IPS-18a (cell line): ENCODE measurements at regions not wholly inside any gene's neighbourhood (a gene's known extent, or its start where the extent isn't known, plus 50 kb on each side); places are given as distances from the start of the nearest gene placed in this dataset.
"Not testable (repeated sequence)": the region's sequence is repeated elsewhere in the genome, so short reads cannot be mapped to it uniquely, and the experiment has no call there.

Experiments
- H3K27ac ChIP-seq: one replicate; pipeline ENCODE4 v1.5.1; 2013; ENCODE audit warnings: low read length
- H3K27me3 ChIP-seq: one replicate; pipeline ENCODE4 v1.6.1; 2013; ENCODE audit warnings: mild to moderate bottlenecking, low read length; ENCODE audit not compliant: control insufficient read depth, insufficient read depth
- H3K36me3 ChIP-seq: one replicate; pipeline ENCODE4 v1.6.1; 2013; ENCODE audit warnings: low read depth, low read length; ENCODE audit not compliant: control insufficient read depth
- H3K4me1 ChIP-seq: one replicate; pipeline ENCODE4 v1.6.1; 2013; ENCODE audit warnings: low read depth, low read length; ENCODE audit not compliant: control insufficient read depth
- H3K4me3 ChIP-seq: one replicate; pipeline ENCODE4 v1.5.1; 2013; ENCODE audit warnings: low read length
- H3K9ac ChIP-seq: one replicate; pipeline ENCODE4 v1.6.1; 2013; ENCODE audit warnings: mild to moderate bottlenecking, low read length, moderate library complexity
- H3K9me3 ChIP-seq: one replicate; pipeline ENCODE4 v1.6.1; 2013; ENCODE audit warnings: low read depth, low read length; ENCODE audit not compliant: control insufficient read depth

GRCh38 chr12:75759842-75760572 lies 248.6 kb upstream of the KRR1 start:
- peaks cover 5% of the 10 kb centered on the region for H3K4me1 ChIP-seq
- H3K36me3 ChIP-seq = no peaks in the 10 kb centered on the region
- H3K9me3 ChIP-seq = no peaks in the 10 kb centered on the region
- no peaks in the 10 kb centered on the region for H3K27me3 ChIP-seq
- no peak overlapping the region for H3K27ac ChIP-seq
- H3K9ac ChIP-seq = no peak overlapping the region
- H3K4me3 ChIP-seq = no peak overlapping the region

- Histone ChIP-seq H3K4me3 (no peak overlapping the region), H3K9ac (no peak overlapping the region), H3K27ac (no peak overlapping the region), H3K36me3 (no peaks in the 10 kb centered on the region), H3K9me3 (no peaks in the 10 kb centered on the region), H3K27me3 (no peaks in the 10 kb centered on the region), H3K4me1 (peaks cover 5% of the 10 kb centered on the region)
Measured at GRCh38 chr12:75759196-75759595, 247.8 kb upstream of the KRR1 start.

- no peaks in the 10 kb centered on the region for H3K9me3 ChIP-seq
- H3K9ac ChIP-seq = no peak overlapping the region
- peaks cover 5% of the 10 kb centered on the region for H3K4me1 ChIP-seq
- no peaks in the 10 kb centered on the region for H3K27me3 ChIP-seq
- no peaks in the 10 kb centered on the region for H3K36me3 ChIP-seq
- H3K27ac ChIP-seq = no peak overlapping the region
- no peak overlapping the region for H3K4me3 ChIP-seq
Measured at GRCh38 chr12:75756771-75757170, 245.4 kb upstream of the KRR1 start.

GRCh38 chr12:75756111-75756510 lies 244.7 kb upstream of the KRR1 start:
- no peak overlapping the region for H3K4me3 ChIP-seq
- no peak overlapping the region for H3K9ac ChIP-seq
- H3K27ac ChIP-seq = no peak overlapping the region
- H3K4me1 ChIP-seq = peaks cover 5% of the 10 kb centered on the region
- no peaks in the 10 kb centered on the region for H3K9me3 ChIP-seq
- H3K27me3 ChIP-seq = no peaks in the 10 kb centered on the region
- H3K36me3 ChIP-seq = no peaks in the 10 kb centered on the region

GRCh38 chr12:75754698-75755097 lies 243.3 kb upstream of the KRR1 start:
- Histone ChIP-seq H3K9me3 (no peaks in the 10 kb centered on the region), H3K4me1 (peaks cover 1% of the 10 kb centered on the region), H3K27me3 (no peaks in the 10 kb centered on the region), H3K36me3 (no peaks in the 10 kb centered on the region), H3K9ac (no peak overlapping the region), H3K27ac (no peak overlapping the region), H3K4me3 (no peak overlapping the region)

GRCh38 chr12:75754141-75754540 lies 242.7 kb upstream of the KRR1 start:
- H3K27ac ChIP-seq = no peak overlapping the region
- H3K9ac ChIP-seq = no peak overlapping the region
- H3K36me3 ChIP-seq = no peaks in the 10 kb centered on the region
- H3K4me3 ChIP-seq = no peak overlapping the region
- H3K9me3 ChIP-seq = no peaks in the 10 kb centered on the region
- H3K27me3 ChIP-seq = no peaks in the 10 kb centered on the region
- no peaks in the 10 kb centered on the region for H3K4me1 ChIP-seq

- no peak overlapping the region for H3K27ac ChIP-seq
- H3K9ac ChIP-seq = no peak overlapping the region
- no peaks in the 10 kb centered on the region for H3K36me3 ChIP-seq
- no peaks in the 10 kb centered on the region for H3K4me1 ChIP-seq
- no peaks in the 10 kb centered on the region for H3K9me3 ChIP-seq
- H3K4me3 ChIP-seq = no peak overlapping the region
- H3K27me3 ChIP-seq = no peaks in the 10 kb centered on the region
Measured at GRCh38 chr12:75751769-75752471, 240.5 kb upstream of the KRR1 start.

GRCh38 chr12:75750716-75751306 lies 239.4 kb upstream of the KRR1 start:
- Histone ChIP-seq H3K36me3 (no peaks in the 10 kb centered on the region), H3K27ac (no peak overlapping the region), H3K27me3 (no peaks in the 10 kb centered on the region), H3K4me3 (no peak overlapping the region), H3K4me1 (no peaks in the 10 kb centered on the region), H3K9me3 (no peaks in the 10 kb centered on the region), H3K9ac (no peak overlapping the region)

- not testable (repeated sequence) for H3K9me3 ChIP-seq, H3K27me3 ChIP-seq, H3K9ac ChIP-seq, H3K4me3 ChIP-seq, H3K27ac ChIP-seq, H3K4me1 ChIP-seq, H3K36me3 ChIP-seq
Measured at GRCh38 chr12:75748990-75749389, 237.6 kb upstream of the KRR1 start.

GRCh38 chr12:75748136-75748535 lies 236.7 kb upstream of the KRR1 start:
- H3K27me3 ChIP-seq = no peaks in the 10 kb centered on the region
- H3K9me3 ChIP-seq = no peaks in the 10 kb centered on the region
- H3K9ac ChIP-seq = no peak overlapping the region
- H3K4me1 ChIP-seq = no peaks in the 10 kb centered on the region
- H3K4me3 ChIP-seq = no peak overlapping the region
- H3K36me3 ChIP-seq = no peaks in the 10 kb centered on the region
- no peak overlapping the region for H3K27ac ChIP-seq

- Histone ChIP-seq H3K27ac (no peak overlapping the region), H3K36me3 (no peaks in the 10 kb centered on the region), H3K4me1 (no peaks in the 10 kb centered on the region), H3K27me3 (no peaks in the 10 kb centered on the region), H3K9me3 (no peaks in the 10 kb centered on the region), H3K9ac (no peak overlapping the region), H3K4me3 (no peak overlapping the region)
Measured at GRCh38 chr12:75747572-75748021, 236.2 kb upstream of the KRR1 start.
